Smooth muscle cell (in vitro differentiated cells): ENCODE measurements at regions not wholly inside any gene's neighbourhood (a gene's known extent, or its start where the extent isn't known, plus 50 kb on each side); places are given as distances from the start of the nearest gene placed in this dataset.

ENCODE experiments used
- DNase-seq: peaks from one replicate; lab custom pipeline; 2025; ENCODE audit not compliant: unreplicated experiment; lab: John Stamatoyannopoulos, UW
- H2AFZ ChIP-seq: fragments of 200-600 bp; sonication (generic); 2 replicates; pipeline ENCODE4 v1.6.0; 2016; ENCODE audit warnings: antibody characterized with exemption, low read depth, mild to moderate bottlenecking
- H3F3A ChIP-seq: fragments of 200-600 bp; sonication (generic); 2 replicates; pipeline ENCODE4 v1.6.0; 2017; ENCODE audit warnings: antibody characterized with exemption, low read depth
- H3K27ac ChIP-seq: fragments of 200-600 bp; sonication (generic); 2 replicates; pipeline ENCODE4 v1.5.1; 2016; ENCODE audit warnings: low read depth, mild to moderate bottlenecking
- H3K27me3 ChIP-seq: fragments of 200-600 bp; sonication (generic); 2 replicates; pipeline ENCODE4 v1.6.1; 2016; ENCODE audit warnings: low read depth, mild to moderate bottlenecking
- H3K36me3 ChIP-seq: fragments of 200-600 bp; sonication (generic); 2 replicates; pipeline ENCODE4 v1.5.1; 2016; ENCODE audit warnings: low read depth
- H3K4me1 ChIP-seq: fragments of 200-600 bp; sonication (generic); 2 replicates; pipeline ENCODE4 v1.5.1; 2016; ENCODE audit warnings: low read depth
- H3K4me2 ChIP-seq: fragments of 200-600 bp; sonication (generic); 2 replicates; pipeline ENCODE4 v1.6.0; 2016; ENCODE audit warnings: mild to moderate bottlenecking
- H3K4me3 ChIP-seq: fragments of 200-600 bp; sonication (generic); 2 replicates; pipeline ENCODE4 v1.5.1; 2016; ENCODE audit warnings: mild to moderate bottlenecking
- H3K79me2 ChIP-seq: fragments of 200-600 bp; sonication (generic); 2 replicates; pipeline ENCODE4 v1.6.0; 2016; ENCODE audit warnings: low read depth, mild to moderate bottlenecking
- H3K9ac ChIP-seq: fragments of 200-600 bp; sonication (generic); 2 replicates; pipeline ENCODE4 v1.6.0; 2016; ENCODE audit warnings: low read depth
- H3K9me3 ChIP-seq: fragments of 200-600 bp; sonication (generic); replicated peaks from 2 replicates; pipeline ENCODE4 v1.5.1; 2016; ENCODE audit warnings: low read depth
- H4K20me1 ChIP-seq: fragments of 200-600 bp; sonication (generic); 2 replicates; pipeline ENCODE4 v1.6.0; 2016; ENCODE audit warnings: low read depth
- WGBS: methylation state at CpG from one replicate; pipeline ENCODE4 v1.1.7; 2016; ENCODE audit warnings: low lambda C conversion rate; 5-methylcytosine and 5-hydroxymethylcytosine counted together
- TF ChIP-seq, protein P1 (sequence below): fragments of 200-600 bp; sonication (generic); IDR thresholded peaks from 2 replicates; pipeline ENCODE4 v1.5.1; 2017; ENCODE audit warnings: borderline replicate concordance, mild to moderate bottlenecking, antibody characterized with exemption; ENCODE audit not compliant: insufficient read depth, poor library complexity, severe bottlenecking

DNA sequence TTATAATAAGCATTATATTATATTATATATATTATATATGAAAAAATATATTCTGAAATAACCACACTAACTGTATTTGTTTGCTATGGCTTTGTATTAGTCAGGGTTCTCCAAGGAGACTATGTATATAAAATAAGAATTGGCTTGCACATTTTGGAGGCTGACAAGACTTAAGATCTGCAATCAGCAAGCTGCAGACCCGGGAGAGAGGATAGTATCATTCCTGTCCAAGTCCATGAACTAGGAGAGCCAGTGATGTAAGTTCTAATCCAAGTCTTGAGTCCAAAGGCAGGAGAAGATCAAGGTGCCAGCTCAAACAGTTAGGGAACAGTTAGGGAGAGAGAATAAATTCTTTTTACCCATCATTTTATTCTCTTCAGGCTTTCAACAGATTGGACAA is 639.5 kb downstream of the PLPP3 start:
- Histone ChIP-seq H3K79me2 (no peaks in the 10 kb centered on the region), H3K36me3 (no peaks in the 10 kb centered on the region), H3K9ac (no peak overlapping the region), H3K4me1 (no peaks in the 10 kb centered on the region), H3K27ac (no peak overlapping the region), H3F3A (no peaks in the 10 kb centered on the region), H4K20me1 (no peaks in the 10 kb centered on the region), H3K27me3 (no peaks in the 10 kb centered on the region), H3K4me3 (no peak overlapping the region), H2AFZ (no peak overlapping the region), H3K4me2 (no peak overlapping the region), H3K9me3 (no peaks in the 10 kb centered on the region)
- DNase-seq = no peak
- 86% methylated on average over 1 of the region's 1 CpG for WGBS
- TF ChIP-seq, protein P1, sequence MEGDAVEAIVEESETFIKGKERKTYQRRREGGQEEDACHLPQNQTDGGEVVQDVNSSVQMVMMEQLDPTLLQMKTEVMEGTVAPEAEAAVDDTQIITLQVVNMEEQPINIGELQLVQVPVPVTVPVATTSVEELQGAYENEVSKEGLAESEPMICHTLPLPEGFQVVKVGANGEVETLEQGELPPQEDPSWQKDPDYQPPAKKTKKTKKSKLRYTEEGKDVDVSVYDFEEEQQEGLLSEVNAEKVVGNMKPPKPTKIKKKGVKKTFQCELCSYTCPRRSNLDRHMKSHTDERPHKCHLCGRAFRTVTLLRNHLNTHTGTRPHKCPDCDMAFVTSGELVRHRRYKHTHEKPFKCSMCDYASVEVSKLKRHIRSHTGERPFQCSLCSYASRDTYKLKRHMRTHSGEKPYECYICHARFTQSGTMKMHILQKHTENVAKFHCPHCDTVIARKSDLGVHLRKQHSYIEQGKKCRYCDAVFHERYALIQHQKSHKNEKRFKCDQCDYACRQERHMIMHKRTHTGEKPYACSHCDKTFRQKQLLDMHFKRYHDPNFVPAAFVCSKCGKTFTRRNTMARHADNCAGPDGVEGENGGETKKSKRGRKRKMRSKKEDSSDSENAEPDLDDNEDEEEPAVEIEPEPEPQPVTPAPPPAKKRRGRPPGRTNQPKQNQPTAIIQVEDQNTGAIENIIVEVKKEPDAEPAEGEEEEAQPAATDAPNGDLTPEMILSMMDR = no peak

DNA sequence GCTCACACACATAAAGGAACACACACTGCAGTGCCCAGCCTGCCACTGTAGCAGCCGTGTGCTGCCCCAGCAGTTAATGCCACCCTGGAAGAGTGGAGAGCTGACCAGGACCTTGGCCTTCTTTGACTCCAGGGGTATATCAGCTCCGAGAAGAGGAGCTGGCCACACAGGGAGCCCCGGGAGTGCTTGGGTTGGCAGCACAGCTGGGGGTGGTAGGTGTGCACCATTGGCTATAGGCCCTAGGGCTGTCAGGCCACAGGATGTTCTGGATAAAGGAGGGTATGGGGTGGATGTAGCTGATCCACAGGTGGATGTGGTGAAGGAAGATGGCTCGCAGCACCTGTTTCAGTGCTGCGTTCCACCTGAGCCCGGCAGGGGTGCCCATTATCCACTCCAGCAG is 640.5 kb downstream of the PLPP3 start:
- Histone ChIP-seq H3K4me2 (no peak overlapping the region), H3F3A (no peaks in the 10 kb centered on the region), H2AFZ (no peak overlapping the region), H3K9ac (no peak overlapping the region), H3K36me3 (no peaks in the 10 kb centered on the region), H3K27ac (no peak overlapping the region), H3K27me3 (no peaks in the 10 kb centered on the region), H3K4me1 (no peaks in the 10 kb centered on the region), H3K79me2 (no peaks in the 10 kb centered on the region), H3K4me3 (no peak overlapping the region), H4K20me1 (no peaks in the 10 kb centered on the region), H3K9me3 (no peaks in the 10 kb centered on the region)
- 97% methylated on average over 6 of the region's 6 CpGs for WGBS
- TF ChIP-seq, protein P1 = no peak
- DNase-seq = no peak

DNA sequence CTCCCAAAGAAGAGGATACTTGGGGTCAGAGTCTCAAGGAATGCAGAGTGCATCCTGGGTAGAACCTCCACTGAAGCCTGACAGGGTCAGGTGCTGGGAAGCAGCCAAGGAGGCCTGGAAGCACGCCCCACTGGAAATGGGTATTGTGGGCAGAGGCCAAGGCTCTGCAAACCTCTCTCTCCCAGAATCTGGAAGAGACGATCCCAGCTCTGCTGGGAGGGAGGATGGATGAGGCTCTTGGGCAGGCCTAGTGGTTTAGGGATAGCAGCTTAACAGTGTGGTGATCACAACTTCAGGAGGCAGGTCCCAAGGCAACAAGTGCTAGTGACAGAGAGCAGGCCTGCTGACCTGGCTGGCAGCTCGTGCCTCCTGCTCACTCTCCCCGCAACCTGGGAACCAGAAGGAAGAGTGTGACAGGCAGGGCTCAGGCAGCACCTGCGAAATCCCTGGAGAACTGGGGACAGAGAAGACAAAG is 641.0 kb downstream of the PLPP3 start:
- Histone ChIP-seq H3K79me2 (no peaks in the 10 kb centered on the region), H3K36me3 (no peaks in the 10 kb centered on the region), H2AFZ (no peak overlapping the region), H4K20me1 (no peaks in the 10 kb centered on the region), H3K9me3 (no peaks in the 10 kb centered on the region), H3K4me3 (no peak overlapping the region), H3K9ac (no peak overlapping the region), H3K27ac (no peak overlapping the region), H3K27me3 (no peaks in the 10 kb centered on the region), H3K4me2 (no peak overlapping the region), H3K4me1 (no peaks in the 10 kb centered on the region), H3F3A (no peaks in the 10 kb centered on the region)
- TF ChIP-seq, protein P1 = no peak
- WGBS = 89% methylated on average over 5 of the region's 5 CpGs
- DNase-seq = no peak

DNA sequence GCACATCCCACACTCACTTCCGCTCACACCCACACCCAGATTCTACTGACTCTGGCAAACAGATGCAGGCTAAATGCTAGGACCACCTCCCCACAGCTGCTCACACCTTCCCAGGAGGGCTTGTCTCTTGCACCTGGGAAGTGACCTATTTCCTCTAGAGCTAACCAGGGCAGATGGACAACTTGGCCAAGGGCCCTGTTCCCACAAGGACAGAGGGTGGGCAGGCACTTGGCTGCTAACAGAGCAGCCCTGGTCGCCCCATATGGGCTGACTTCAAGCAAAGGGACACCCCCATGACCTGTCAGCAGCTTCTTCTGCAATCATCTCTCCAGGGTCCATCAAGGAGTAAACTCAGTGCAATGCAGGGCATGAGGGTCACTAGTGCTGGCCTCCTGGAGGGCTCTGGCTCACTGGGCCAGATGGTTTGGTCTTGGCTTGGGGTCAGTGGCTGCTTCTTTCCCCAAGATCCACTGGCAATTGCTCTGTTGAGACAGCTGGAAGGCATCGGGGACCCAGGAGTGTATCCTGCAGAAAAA is 641.5 kb downstream of the PLPP3 start:
- Histone ChIP-seq H3K9me3 (no peaks in the 10 kb centered on the region), H3K4me1 (no peaks in the 10 kb centered on the region), H3K36me3 (no peaks in the 10 kb centered on the region), H3K27ac (no peak overlapping the region), H3K79me2 (no peaks in the 10 kb centered on the region), H3K4me2 (no peak overlapping the region), H3F3A (no peaks in the 10 kb centered on the region), H4K20me1 (no peaks in the 10 kb centered on the region), H3K4me3 (no peak overlapping the region), H2AFZ (no peak overlapping the region), H3K27me3 (no peaks in the 10 kb centered on the region), H3K9ac (no peak overlapping the region)
- 95% methylated on average over 3 of the region's 3 CpGs for WGBS
- TF ChIP-seq, protein P1 = no peak
- DNase-seq = no peak
